IgD-negative memory B cell (primary cell): ENCODE measurements at regions not wholly inside any gene's neighbourhood (a gene's known extent, or its start where the extent isn't known, plus 50 kb on each side); places are given as distances from the start of the nearest gene placed in this dataset.
"Not testable (repeated sequence)": the region's sequence is repeated elsewhere in the genome, so short reads cannot be mapped to it uniquely, and the experiment has no call there.

Source experiments
- H3K27ac Mint-ChIP-seq, 3 donors: one replicate each; pipeline ENCODE4 v1.8.0; 2020 to 2022; ENCODE audit warnings: mild to moderate bottlenecking in 3 of 3, mixed read lengths in 3 of 3, moderate library complexity in 1 of 3
- H3K27me3 Mint-ChIP-seq: one replicate; pipeline ENCODE4 v1.8.0; 2021; ENCODE audit warnings: mixed read lengths
- H3K36me3 Mint-ChIP-seq: one replicate; pipeline ENCODE4 v1.8.0; 2020; ENCODE audit warnings: mild to moderate bottlenecking, mixed read lengths
- H3K4me1 Mint-ChIP-seq, 3 donors: one replicate each; pipeline ENCODE4 v1.8.0; 2020 to 2022; ENCODE audit warnings: mixed read lengths in 3 of 3, mild to moderate bottlenecking in 1 of 3
- H3K4me3 Mint-ChIP-seq, 4 donors: one replicate each; pipeline ENCODE4 v1.8.0; 2020 to 2022; ENCODE audit warnings: mild to moderate bottlenecking in 4 of 4, mixed read lengths in 4 of 4, moderate library complexity in 3 of 4
- H3K9me3 Mint-ChIP-seq, 3 donors: one replicate each; pipeline ENCODE4 v1.8.0; 2020 to 2021; ENCODE audit warnings: mixed read lengths in 3 of 3, mild to moderate bottlenecking in 1 of 3

GRCh38 chr17:15802917-15803316 is 70.8 kb downstream of the TBC1D26 start:
- not testable (repeated sequence) for H3K36me3 Mint-ChIP-seq, H3K4me1 Mint-ChIP-seq, H3K9me3 Mint-ChIP-seq, H3K27me3 Mint-ChIP-seq, H3K27ac Mint-ChIP-seq, H3K4me3 Mint-ChIP-seq

- H3K4me1 Mint-ChIP-seq, H3K9me3 Mint-ChIP-seq, H3K36me3 Mint-ChIP-seq, H3K4me3 Mint-ChIP-seq, H3K27me3 Mint-ChIP-seq, H3K27ac Mint-ChIP-seq: not testable (repeated sequence)
Observed at GRCh38 chr17:15806825-15807224, 74.7 kb downstream of the TBC1D26 start.

GRCh38 chr17:15813388-15813787 is 81.3 kb downstream of the TBC1D26 start:
- H3K27me3 Mint-ChIP-seq: not testable (repeated sequence)

GRCh38 chr17:15814003-15814402 is 81.9 kb downstream of the TBC1D26 start:
- not testable (repeated sequence) for H3K9me3 Mint-ChIP-seq, H3K4me3 Mint-ChIP-seq, H3K27ac Mint-ChIP-seq, H3K27me3 Mint-ChIP-seq, H3K4me1 Mint-ChIP-seq, H3K36me3 Mint-ChIP-seq

More at GRCh38 chr17:15813388-15813787, 81.3 kb downstream of the TBC1D26 start:
- not testable (repeated sequence) for H3K36me3 Mint-ChIP-seq, H3K9me3 Mint-ChIP-seq, H3K27ac Mint-ChIP-seq, H3K4me1 Mint-ChIP-seq, H3K4me3 Mint-ChIP-seq

GRCh38 chr17:15817861-15818260 is 85.8 kb downstream of the TBC1D26 start:
- not testable (repeated sequence) for H3K4me1 Mint-ChIP-seq, H3K9me3 Mint-ChIP-seq, H3K27ac Mint-ChIP-seq, H3K36me3 Mint-ChIP-seq, H3K4me3 Mint-ChIP-seq, H3K27me3 Mint-ChIP-seq

- H3K27ac Mint-ChIP-seq, H3K4me3 Mint-ChIP-seq, H3K4me1 Mint-ChIP-seq, H3K27me3 Mint-ChIP-seq, H3K36me3 Mint-ChIP-seq, H3K9me3 Mint-ChIP-seq: not testable (repeated sequence)
Observed at GRCh38 chr17:15822280-15822679, 90.2 kb downstream of the TBC1D26 start.

GRCh38 chr17:15828727-15829314 is 96.7 kb downstream of the TBC1D26 start:
- H3K36me3 Mint-ChIP-seq, H3K4me3 Mint-ChIP-seq, H3K4me1 Mint-ChIP-seq, H3K9me3 Mint-ChIP-seq, H3K27ac Mint-ChIP-seq, H3K27me3 Mint-ChIP-seq: not testable (repeated sequence)

- not testable (repeated sequence) for H3K27ac Mint-ChIP-seq, H3K4me3 Mint-ChIP-seq, H3K9me3 Mint-ChIP-seq, H3K4me1 Mint-ChIP-seq, H3K36me3 Mint-ChIP-seq, H3K27me3 Mint-ChIP-seq
Observed at GRCh38 chr17:15830221-15830620, 98.1 kb downstream of the TBC1D26 start.

GRCh38 chr17:15831182-15831581 is 99.1 kb downstream of the TBC1D26 start:
- not testable (repeated sequence) for H3K9me3 Mint-ChIP-seq, H3K4me1 Mint-ChIP-seq, H3K36me3 Mint-ChIP-seq, H3K27ac Mint-ChIP-seq, H3K27me3 Mint-ChIP-seq
- H3K4me3 Mint-ChIP-seq: peak overlapping the region in 1 of 4 donors; percentile 58

- H3K27me3 Mint-ChIP-seq, H3K4me3 Mint-ChIP-seq, H3K27ac Mint-ChIP-seq, H3K4me1 Mint-ChIP-seq, H3K36me3 Mint-ChIP-seq, H3K9me3 Mint-ChIP-seq: not testable (repeated sequence)
Observed at GRCh38 chr17:15832921-15833480, 100.9 kb downstream of the TBC1D26 start.

GRCh38 chr17:15833890-15834289 is 101.8 kb downstream of the TBC1D26 start:
- not testable (repeated sequence) for H3K27me3 Mint-ChIP-seq, H3K9me3 Mint-ChIP-seq, H3K4me1 Mint-ChIP-seq, H3K27ac Mint-ChIP-seq, H3K36me3 Mint-ChIP-seq
- peak overlapping the region in 1 of 4 donors; percentile 43 for H3K4me3 Mint-ChIP-seq

- not testable (repeated sequence) for H3K4me1 Mint-ChIP-seq, H3K36me3 Mint-ChIP-seq, H3K27me3 Mint-ChIP-seq, H3K9me3 Mint-ChIP-seq, H3K27ac Mint-ChIP-seq, H3K4me3 Mint-ChIP-seq
Observed at GRCh38 chr17:15835481-15835880, 103.4 kb downstream of the TBC1D26 start.

GRCh38 chr17:15836249-15836982 is 104.3 kb downstream of the TBC1D26 start:
- H3K4me1 Mint-ChIP-seq, H3K4me3 Mint-ChIP-seq, H3K27ac Mint-ChIP-seq, H3K36me3 Mint-ChIP-seq, H3K9me3 Mint-ChIP-seq, H3K27me3 Mint-ChIP-seq: not testable (repeated sequence)

- not testable (repeated sequence) for H3K27ac Mint-ChIP-seq, H3K9me3 Mint-ChIP-seq, H3K27me3 Mint-ChIP-seq, H3K4me1 Mint-ChIP-seq, H3K36me3 Mint-ChIP-seq, H3K4me3 Mint-ChIP-seq
Observed at GRCh38 chr17:15836991-15837390, 104.9 kb downstream of the TBC1D26 start.

GRCh38 chr17:15847447-15848229 is 97.3 kb upstream of the ADORA2B start:
- H3K4me1 Mint-ChIP-seq, H3K27ac Mint-ChIP-seq, H3K27me3 Mint-ChIP-seq, H3K9me3 Mint-ChIP-seq, H3K4me3 Mint-ChIP-seq, H3K36me3 Mint-ChIP-seq: not testable (repeated sequence)

GRCh38 chr17:15849054-15849453 is 95.9 kb upstream of the ADORA2B start:
- not testable (repeated sequence) for H3K36me3 Mint-ChIP-seq, H3K27me3 Mint-ChIP-seq, H3K4me1 Mint-ChIP-seq, H3K27ac Mint-ChIP-seq, H3K9me3 Mint-ChIP-seq, H3K4me3 Mint-ChIP-seq
